ENCODE measurements at regions not wholly inside any gene's neighbourhood (a gene's known extent, or its start where the extent isn't known, plus 50 kb on each side); places are given as distances from the start of the nearest gene placed in this dataset.

- Histone ChIP-seq H3K9ac (replicated peaks in 1 of 4; ENCODE audit: extremely low read depth in 1 of 4, low read depth in 3 of 4, low read length in 3 of 4) (no peak overlapping the region), H4K8ac (ENCODE audit: extremely low read depth, insufficient read depth, low read length) (no peak overlapping the region), H4K91ac (replicated peaks; ENCODE audit: insufficient read length, low read length) (no peak overlapping the region), H2BK120ac (replicated peaks; ENCODE audit: low read depth, low read length) (no peak overlapping the region), H3K9me3 (ENCODE audit: insufficient read depth in 2 of 2, low read depth in 1 of 2, low read length in 1 of 2) (no peaks in the 10 kb centered on the region), H3K4me3 (ENCODE audit: extremely low read depth in 1 of 4, insufficient read depth in 2 of 4, low read depth in 3 of 4, low read length in 4 of 4) (no peak overlapping the region), H3K79me2 (ENCODE audit: control insufficient read depth in 1 of 2, insufficient read depth in 2 of 2, low read length in 2 of 2) (no peaks in the 10 kb centered on the region), H3K36me3 (ENCODE audit: control insufficient read depth in 2 of 4, insufficient read depth in 4 of 4, low read length in 3 of 4) (no peaks in the 10 kb centered on the region), H3K27ac (ENCODE audit: low read depth, low read length) (no peak overlapping the region), H2AK5ac (ENCODE audit: low read depth, low read length) (no peak overlapping the region), H3K23ac (ENCODE audit: insufficient read length) (no peak overlapping the region), H4K20me1 (replicated peaks in 1 of 2; ENCODE audit: control insufficient read depth in 1 of 2, insufficient read depth in 2 of 2, low read length in 2 of 2) (no peaks in the 10 kb centered on the region), H2BK15ac (ENCODE audit: low read length) (no peak overlapping the region), H4K5ac (ENCODE audit: insufficient read length, low read depth, low read length) (no peak overlapping the region), H2BK5ac (ENCODE audit: low read depth, low read length) (no peak overlapping the region), H3K4ac (replicated peaks; ENCODE audit: insufficient read length, low read depth, low read length) (no peak overlapping the region), H3K79me1 (ENCODE audit: low read depth, low read length) (no peaks in the 10 kb centered on the region), H3K4me2 (ENCODE audit: insufficient read depth in 1 of 2, low read depth in 2 of 2, low read length in 2 of 2) (no peak overlapping the region), H3K4me1 (replicated peaks in 1 of 4; ENCODE audit: control insufficient read depth in 3 of 4, insufficient read depth in 4 of 4, low read length in 3 of 4) (no peaks in the 10 kb centered on the region), H3K18ac (ENCODE audit: extremely low read depth, low read length) (no peak overlapping the region), H2BK12ac (ENCODE audit: low read depth, low read length) (no peak overlapping the region), H2AFZ (ENCODE audit: low read length) (no peak overlapping the region), H3K23me2 (ENCODE audit: low read depth, low read length) (no peaks in the 10 kb centered on the region), H3K27me3 (replicated peaks in 1 of 4; ENCODE audit: control insufficient read depth in 3 of 4, extremely low read depth in 1 of 4, insufficient read depth in 3 of 4, low read length in 3 of 4) (no peaks in the 10 kb centered on the region), H3K56ac (replicated peaks; ENCODE audit: insufficient read length, low read depth, low read length) (no peak overlapping the region), H2BK20ac (ENCODE audit: low read length) (no peak overlapping the region), H3K14ac (ENCODE audit: insufficient read length) (no peak overlapping the region)
- ChIA-PET CTCF (ENCODE audit: partially characterized antibody) (no interaction called here), POLR2A (ENCODE audit: partially characterized antibody) (no interaction called here)
- DNase-seq (ENCODE audit: low read depth in 1 of 2, low spot score in 2 of 2), result no peak
- no peak for TF ChIP-seq USF2 (IDR thresholded peaks at IDR 0.05; ENCODE audit: low read length)
- no peak for TF ChIP-seq JUN (IDR thresholded peaks at IDR 0.05; ENCODE audit: low read depth, low read length)
- no peak for TF ChIP-seq POU5F1 (IDR thresholded peaks at IDR 0.05; ENCODE audit: low read depth, low read length)
- no peak for TF ChIP-seq SP1 (IDR thresholded peaks at IDR 0.05; ENCODE audit: low read depth, low read length)
- TF ChIP-seq TBP (IDR thresholded peaks at IDR 0.05; ENCODE audit: low read depth, low read length), result no peak
- no peak for TF ChIP-seq KDM4A (IDR thresholded peaks at IDR 0.05; ENCODE audit: low read depth, low read length, severe bottlenecking)
- TF ChIP-seq CHD1 (IDR thresholded peaks at IDR 0.05; ENCODE audit: low read depth, low read length), result no peak
- TF ChIP-seq EZH2 (IDR thresholded peaks at IDR 0.05; ENCODE audit: low read depth, low read length, severe bottlenecking), result no peak
- 88% methylated on average over 3 of the region's 3 CpGs; no CpG with 5 or more reads in 1 of the 2 experiments for WGBS, 2 experiments (ENCODE audit: extremely low coverage in 1 of 2, insufficient coverage in 1 of 2, insufficient read length in 1 of 2, insufficient replicate concordance in 2 of 2, low coverage in 1 of 2, low lambda C conversion rate in 2 of 2, missing lambda C conversion rate in 1 of 2)
- no peak for FAIRE-seq
These were observed 238.2 kb downstream of the KCNJ2 start for GRCh38 chr17:70407506-70407905.
